Stimulated activated CD8-positive, alpha-beta memory T cell treated with anti-CD3 and anti-CD28 coated beads, Interleukin-4, amount 100 ng/mL, for 1 hour (primary cell): ENCODE measurements at regions not wholly inside any gene's neighbourhood (a gene's known extent, or its start where the extent isn't known, plus 50 kb on each side); places are given as distances from the start of the nearest gene placed in this dataset.
"Not testable (repeated sequence)": the region's sequence is repeated elsewhere in the genome, so short reads cannot be mapped to it uniquely, and the experiment has no call there.

Experiments
- DNase-seq, 2 donors: peaks; one replicate each; pipeline ENCODE4 v3.0.0-alpha.2; 2020; ENCODE audit warnings: low read depth in 2 of 2, low spot score in 1 of 2

DNA sequence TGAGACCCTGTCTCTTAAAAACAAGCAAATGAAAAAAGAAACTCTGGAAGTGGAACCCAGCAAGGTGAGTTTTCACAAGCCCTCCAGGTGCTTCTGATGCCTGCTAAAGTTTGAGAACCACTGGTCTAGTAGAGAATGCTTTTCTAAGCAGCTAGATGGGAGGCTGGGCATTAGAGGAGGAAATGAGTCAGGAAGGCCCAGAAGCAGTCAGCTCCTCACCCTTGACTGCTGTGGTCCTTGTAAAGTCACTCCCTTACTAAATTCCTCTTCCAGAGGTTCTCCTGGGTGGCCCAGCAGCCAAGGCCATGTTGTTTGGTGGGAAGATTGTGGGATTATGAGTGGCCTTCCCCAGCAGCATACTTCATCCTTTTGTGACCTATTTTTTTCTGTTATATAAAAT lies 52.0 kb upstream of the FYN start:
- no peak for DNase-seq

DNA sequence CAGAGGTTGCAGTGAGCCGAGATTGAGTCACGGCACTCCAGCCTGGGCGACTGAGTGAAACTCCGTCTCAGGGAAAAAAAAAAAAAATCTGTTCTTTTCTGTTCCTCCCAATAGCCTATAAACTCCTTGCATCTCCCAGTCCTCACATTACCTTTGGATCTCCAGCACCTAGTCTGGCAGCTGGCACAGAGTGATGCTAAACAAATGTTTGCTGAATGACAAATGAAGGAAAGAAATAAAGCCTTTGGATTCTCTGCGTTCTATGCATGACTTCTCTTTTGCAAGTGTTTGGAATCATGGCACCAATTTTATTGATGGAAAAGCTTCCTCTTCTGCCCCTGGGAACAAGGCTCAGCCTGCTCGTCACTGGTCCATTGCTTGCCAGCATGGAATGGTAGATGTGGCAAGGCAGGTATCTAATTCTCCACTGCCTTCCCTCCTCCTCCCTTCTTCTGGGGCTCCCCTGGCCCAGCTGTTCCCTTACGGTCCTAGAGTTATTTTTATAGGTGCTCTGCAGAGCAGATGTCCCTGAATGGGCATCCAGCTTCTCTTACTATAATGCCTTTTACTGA lies 53.6 kb upstream of the FYN start:
- no peak for DNase-seq

DNA sequence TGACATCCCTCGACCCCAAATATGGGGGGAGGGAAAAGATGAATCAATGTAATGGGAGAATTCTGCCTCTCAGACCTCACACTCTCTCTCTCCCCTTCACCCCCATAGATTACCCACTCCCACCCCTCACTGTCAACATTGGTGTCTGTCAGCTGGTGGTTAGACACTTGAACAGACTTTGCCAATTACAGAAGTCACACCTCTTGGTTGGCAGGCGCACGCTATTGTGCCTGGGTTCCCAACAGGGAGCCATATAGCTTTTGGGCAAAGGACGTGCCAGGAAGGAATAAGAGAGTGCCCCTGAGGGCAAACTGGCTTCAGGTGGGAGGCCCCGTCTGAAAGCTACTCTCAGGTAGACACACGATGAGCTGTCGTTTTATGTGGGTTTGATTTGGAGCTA lies 54.1 kb upstream of the FYN start:
- no peak for DNase-seq

DNA sequence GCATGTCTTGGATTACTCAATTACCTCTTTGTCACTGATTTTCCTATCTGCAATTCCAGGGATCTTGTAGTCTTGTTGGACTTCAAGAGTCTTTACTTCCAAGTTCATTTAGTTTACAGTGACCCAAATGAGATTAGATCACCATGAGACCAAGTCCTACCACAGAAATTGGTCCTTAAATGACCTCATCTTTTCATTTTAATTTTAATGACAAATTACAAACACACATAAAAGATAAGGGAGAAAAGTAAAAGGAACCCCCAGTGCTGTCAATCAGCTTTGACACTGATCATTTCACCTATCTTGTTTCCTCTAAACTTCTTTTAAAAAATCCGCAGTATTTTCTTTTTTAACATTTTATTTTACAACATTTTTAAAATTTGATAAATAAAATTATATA lies 54.9 kb upstream of the FYN start:
- DNase-seq = no peak

DNA sequence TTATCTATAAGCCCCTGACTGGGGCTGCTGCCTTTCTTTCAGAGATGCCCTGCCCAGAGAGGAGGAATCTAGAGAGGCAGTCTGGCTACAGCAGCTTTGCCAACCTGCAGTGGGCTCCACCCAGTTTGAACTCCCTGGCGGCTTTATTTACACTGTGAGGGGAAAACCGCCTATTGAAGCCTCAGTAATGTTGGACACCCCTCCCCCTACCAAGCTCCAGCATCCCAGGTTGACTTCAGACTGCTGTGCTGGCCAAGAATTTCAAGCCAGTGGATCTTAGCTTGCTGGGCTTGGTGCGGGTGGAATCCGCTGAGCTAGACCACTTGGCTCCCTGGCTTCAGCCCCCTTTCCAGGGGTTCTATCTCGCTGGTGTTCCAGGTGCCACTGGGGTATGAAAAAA lies 61.4 kb upstream of the FYN start:
- DNase-seq = not testable (repeated sequence)

DNA sequence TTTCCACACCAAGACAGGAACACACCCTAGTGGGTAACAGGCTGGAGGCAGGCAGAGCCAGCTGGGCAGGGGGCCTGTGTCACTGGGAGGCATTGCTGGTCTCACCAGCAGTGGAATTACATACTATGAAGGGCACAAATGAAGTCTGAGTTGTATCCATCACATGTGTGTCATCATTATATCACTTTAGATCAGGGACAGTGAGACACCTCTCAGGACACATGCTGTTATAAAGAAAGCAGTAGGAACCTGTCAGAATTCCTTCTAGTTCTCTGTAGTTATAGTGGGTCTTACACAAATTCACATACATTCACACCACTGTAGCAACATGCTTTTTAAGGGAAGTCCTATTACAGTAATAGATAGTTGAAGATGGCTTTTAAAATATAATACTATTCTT lies 63.5 kb upstream of the FYN start:
- no peak for DNase-seq

DNA sequence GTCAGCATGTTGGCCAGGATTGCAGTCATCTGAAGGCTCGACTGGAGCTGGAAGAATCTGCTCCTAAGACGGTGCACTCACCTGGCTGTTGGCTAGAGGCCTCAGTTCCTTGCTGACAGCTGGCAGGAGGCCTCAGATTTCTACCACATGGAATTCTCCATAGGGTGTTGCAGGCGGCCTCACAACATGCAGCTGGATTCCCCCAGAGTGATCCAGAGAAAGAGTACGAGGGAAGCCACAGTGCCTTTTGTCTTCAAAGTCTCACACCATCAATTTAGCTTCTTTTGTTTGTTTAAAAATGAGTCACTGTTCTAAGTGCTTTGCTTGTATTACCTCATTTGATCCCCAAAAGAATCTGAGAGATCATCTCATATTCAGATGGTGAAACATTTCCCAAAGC lies 65.5 kb upstream of the FYN start:
- DNase-seq = no peak

DNA sequence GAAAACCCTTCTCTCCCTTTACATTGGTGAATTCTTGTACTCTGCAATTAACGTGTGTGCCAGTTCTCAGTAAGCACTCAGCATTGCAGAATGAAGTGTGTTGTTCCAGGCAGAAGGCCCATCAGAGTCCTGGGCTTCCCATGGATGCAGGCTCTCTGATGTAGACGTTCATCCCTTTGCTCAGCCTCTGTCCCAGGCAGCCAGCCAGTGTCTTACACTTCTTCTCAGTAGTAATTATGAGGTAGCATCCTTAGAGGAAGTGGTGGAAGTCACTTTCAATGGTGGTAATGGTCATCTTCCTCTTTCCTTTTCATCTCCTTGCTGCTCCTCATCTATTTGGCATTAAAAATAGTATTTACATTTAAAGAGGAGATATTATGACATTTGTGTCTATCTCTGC lies 66.7 kb upstream of the FYN start:
- no peak for DNase-seq

DNA sequence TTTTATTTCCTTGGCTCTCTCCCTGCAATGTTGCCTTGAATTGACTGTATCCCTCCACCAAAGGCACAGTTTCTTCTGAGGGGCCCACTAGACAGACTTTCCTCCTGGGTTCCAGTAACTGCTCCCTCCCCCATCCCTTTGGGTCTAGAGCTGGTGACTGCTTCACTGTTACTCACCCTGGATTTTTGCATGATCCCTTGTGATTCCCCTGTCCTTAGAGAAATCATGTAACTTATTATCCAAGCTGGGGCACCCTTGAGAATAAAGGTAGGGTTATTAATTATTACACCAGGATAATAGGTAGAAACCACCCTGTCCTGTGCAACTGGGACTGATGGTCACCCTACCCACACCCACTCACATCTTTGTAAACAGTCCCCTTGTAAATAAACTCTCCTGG lies 67.5 kb upstream of the FYN start:
- no peak for DNase-seq

DNA sequence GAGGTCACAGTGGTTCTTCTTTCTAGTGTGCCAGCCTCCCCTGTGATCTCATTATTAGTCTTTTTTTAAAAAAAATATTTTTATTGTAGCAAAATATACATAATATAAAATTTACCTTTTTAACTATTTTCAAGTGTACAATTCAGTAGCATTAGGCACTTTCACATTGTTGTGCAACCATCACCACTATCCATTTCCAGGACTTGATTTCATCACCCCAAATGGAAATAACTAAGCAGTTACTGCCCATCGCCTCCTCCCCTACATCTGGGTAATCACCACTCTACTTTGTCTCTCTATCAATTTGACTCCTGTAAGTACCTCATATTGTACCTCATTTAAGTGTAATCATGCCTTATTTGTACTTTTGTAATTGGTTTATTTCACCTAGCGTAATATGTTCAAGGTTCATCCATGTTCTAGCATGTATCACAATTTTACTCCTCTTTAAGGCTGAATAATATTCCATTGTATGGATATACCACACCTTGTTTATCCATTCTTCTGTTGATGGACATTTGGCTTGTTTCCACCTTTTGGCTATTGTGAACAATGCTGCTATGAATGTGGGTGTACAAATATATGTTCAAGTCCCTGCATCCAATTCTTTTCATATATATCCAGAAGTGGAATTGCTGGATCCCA lies 68.6 kb upstream of the FYN start:
- DNase-seq = no peak

DNA sequence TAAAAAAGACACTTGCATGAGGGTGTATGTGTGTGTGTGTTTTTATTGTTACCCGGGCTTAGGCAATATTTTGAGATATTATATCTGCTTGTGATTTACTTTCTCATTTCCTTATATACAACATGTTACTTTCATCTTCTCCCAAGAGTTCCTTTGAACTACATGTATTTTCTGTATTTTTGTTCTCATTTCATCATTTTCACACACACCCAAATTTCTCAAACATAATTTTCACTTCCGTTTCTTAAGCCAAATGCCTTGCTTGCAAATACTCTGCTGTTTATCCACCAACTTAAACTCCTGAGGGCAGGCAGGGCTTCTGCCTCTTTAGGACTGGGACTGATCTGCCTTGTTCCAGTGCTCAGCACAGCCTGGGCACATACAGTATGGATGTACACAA lies 69.3 kb upstream of the FYN start:
- no peak for DNase-seq

DNA sequence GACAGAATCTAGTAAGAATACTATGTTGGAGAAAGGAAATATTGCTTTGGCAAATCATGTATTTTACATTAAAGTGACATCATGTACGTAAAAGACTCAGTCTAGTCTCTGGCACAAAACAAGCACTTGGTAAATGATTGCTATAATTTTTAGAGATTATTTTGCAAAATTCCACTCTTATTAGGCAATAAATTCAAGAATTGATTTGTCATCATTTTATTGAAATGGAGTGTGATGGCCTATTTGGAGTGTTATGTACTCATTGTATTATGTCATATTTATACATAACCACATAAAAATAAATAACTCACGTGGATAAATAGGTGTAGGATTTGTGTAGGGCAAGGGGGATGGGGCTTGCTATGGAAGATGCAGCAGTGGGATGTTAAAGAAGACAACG lies 70.0 kb upstream of the FYN start:
- no peak for DNase-seq

DNA sequence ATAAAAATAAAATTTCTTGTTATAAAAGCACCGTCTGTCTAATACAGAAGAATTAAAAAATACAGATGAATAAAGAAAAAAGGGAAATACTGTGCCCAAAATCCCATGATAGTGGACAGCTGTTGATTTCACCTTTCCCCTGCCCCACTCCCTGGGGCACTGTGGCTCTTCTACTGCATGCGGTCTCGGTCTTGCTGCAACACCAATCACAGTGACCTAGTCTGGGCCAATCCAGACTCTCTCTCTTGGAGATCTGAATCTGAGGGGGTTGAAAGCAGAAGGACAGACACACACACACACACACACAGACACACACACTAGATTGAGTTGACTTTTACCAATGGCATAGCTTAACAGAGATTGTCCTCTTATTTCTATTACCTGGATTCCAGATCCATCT lies 70.5 kb upstream of the FYN start:
- no peak for DNase-seq

DNA sequence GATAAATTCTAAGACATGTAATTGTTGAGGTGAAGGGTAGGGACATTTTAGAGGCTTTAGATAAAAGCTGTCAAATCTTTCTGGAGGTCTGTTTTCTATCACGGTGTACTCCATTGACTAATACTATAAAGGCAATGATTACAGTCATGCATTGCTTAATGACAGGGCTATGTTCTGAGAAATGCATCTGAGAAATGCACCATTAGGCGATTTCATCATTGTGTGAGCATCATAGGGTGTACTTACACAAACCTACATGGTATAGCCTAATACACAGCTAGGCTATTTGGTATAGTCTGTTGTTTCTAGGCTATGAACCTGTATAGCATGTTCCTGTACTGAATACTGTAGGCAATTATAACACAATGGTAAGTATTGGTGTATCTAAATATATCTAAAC lies 71.3 kb upstream of the FYN start:
- no peak for DNase-seq

DNA sequence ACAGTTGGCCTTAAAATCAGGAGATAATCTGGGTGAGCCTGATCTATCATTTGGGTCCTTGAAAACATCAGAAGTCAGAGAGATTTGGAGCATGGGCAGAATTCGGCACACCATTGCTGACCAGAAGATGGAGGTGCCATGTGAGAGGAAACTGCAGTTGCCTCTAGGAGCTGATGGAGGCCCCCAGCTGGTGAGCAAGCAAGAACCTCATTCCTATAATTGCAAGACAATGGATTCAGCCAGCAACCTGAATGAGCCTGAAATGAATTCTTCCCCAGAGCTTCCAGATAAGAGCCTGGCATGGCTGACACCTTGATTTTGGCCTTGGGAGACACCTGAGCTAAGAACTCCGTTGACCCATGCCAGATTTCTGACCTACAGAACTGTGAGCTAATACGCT lies 76.3 kb upstream of the FYN start:
- no peak for DNase-seq

DNA sequence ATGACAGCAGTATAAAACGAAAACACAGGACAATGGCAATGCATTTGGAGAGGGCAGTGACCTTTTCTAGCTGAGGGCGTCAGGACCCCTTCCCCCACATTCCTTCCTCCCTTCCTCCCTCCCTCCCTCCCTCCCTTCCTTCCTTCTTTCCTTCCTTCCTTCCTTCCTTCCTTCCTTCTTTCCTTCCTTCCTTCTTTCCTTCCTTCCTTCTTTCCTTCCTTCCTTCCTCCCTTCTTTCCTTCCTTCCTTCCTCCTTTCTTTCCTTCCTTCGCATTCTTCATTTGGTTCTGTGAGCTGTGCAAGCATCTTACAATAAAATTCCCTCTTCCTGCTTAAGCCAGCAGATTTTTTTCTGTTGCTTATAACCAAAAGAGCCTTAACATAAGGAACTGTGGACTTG lies 76.7 kb upstream of the FYN start:
- DNase-seq = not testable (repeated sequence)

DNA sequence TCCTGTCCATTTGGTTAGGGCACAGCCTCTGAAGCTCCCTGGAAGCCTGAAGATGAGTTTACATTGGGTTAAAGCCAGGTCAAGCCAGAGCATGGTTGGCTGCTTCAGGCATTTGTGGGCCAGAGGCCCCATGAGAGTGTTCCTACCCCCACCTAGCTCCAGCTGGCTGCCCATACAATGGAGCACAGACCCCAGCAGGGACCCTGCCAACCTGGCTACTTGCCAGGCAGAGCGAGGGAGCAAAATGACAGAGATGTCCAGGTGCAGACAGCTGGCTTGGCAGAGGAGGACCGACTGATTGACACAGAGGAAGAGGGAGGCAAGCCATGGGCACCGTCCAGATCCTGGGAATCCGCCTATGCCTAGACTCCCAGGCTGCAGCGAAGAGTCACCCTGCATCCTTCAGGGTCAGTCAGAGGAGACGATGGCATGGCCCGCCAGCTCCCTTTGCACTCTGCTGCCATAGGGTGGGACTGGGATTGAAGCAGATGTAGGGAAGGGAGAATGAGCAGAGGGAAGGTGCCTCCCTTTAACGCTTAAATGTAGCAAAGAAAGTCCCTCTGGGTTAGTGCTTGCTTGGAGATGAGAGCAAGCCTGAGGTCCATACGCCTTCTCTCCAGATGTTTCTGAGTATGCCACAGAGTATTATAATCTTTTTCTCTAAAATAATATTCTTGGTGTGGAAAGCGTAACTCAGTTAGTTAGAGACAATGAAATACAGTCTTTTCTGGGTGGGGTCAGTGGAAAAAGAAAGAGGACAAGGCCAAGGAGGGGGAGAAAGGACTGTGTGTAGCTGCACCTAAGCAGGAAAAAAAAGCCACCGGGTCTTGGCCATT lies 77.6 kb upstream of the FYN start:
- no peak for DNase-seq

DNA sequence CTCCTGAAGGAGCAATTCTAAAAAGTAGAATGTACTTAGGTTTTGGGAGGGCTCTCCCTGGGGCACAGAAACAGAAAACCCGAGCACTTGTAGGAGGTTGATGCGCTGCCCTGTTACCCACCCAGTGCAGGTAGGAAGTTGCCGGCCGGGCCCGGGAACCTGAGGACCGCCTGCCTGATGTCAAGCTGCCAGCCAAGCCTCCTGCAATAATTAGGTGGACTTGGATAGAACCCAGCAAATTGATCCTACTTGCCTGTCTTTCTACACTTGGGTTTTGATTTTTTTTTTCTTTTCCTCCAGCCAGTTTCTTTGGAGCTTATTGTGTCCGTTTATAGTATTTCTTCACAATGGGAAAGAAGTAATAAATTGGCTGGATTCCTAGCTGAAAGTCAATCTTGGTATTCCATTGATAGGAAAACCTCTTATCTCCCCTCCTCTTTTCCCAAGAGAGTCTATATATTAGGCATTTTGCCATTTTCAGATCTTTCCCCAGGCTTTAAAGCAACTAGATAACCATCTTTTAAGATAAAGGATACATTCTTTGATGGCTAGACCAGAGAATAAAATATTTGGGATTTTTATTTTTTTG lies 78.3 kb upstream of the FYN start:
- DNase-seq = no peak

DNA sequence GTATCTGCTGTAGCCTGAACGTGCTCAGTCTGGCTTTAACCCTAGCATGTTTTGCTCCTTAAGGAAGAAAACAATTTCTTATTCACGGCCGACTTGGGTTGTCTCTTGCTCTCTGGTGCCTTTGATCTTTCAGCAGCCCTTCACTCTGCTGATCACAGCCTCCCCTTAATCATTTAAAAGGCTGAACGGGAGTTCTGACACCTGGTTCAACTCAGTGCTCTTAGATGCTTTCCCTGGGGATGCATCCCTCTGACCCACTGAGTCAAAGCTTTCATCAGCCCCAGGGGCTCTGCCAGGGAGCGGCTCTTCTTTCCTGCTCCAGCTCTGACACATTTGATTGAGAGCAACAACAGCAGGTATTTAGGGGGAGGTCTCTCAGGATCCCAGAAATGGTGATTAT lies 79.0 kb upstream of the FYN start:
- no peak for DNase-seq

DNA sequence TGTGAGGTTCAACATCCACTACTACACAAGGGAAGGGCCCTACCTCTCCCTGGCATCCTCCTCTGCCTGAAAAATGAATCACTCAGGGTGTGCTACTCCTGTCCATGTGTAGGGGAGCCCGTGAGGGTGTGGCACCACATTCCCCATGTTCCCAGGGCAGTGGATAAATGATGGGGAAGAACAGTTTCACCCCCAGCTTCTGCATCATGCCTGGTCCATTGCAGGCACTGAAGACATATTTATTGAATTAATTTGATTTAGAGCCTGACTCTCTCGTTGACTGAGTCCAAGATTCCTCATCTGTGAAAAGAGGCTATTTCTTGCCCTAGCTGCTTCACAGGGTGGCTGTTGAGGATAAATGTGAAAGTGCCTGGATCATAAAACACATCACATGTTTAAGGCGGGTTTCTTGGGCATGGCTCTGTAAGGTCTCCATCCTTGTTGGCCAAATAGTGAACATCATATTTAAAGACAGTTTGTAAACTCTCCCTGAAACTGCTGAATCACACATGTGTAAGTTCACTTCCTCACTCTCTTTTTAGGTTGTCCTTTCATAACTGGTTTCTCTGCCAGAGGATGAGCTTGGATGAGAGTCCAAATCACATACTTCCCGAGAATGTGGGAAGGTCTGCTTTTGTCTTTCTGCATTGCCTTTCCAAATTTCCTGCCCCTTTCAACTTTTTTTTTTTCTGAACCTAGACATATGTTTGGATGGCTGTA lies 79.7 kb upstream of the FYN start:
- no peak for DNase-seq

DNA sequence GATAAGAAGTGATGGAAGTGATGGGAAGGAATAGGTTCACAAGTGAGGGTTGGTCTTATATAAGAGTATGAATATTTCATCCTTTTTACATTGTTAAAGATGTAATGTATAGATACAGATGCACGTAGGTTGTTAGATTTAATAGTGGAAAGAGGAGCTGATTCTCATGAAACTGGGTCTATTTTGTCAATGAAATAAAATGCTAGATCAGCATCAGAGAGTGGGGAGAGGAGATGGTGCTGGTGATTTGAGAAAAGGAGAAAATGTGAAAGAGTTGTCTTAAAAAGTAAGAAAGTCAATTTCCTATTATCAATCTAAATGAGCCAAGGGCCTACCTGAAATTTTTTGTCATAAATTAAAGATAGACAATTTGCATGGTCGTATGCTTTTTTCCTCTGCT lies 82.8 kb upstream of the FYN start:
- DNase-seq = no peak
